OCI-LY7 (cell line): ENCODE measurements at regions not wholly inside any gene's neighbourhood (a gene's known extent, or its start where the extent isn't known, plus 50 kb on each side); places are given as distances from the start of the nearest gene placed in this dataset.

ENCODE experiments used
- BruUV-seq: library from RNA; stranded (reverse); fragments of 400-500 nt; replicated peaks from 2 replicates; lab custom pipeline; 2021; lab: Mats Ljungman, UMichigan
- CTCF ChIA-PET: fragments of 300-600 bp; sonication (Branson Sonifier 250); formaldehyde crosslinking; loops from one replicate; lab custom pipeline; 2022; ENCODE audit warnings: antibody characterized with exemption; ENCODE audit not compliant: unreplicated experiment; lab: Charles Lee
- POLR2A ChIA-PET: fragments of 300-600 bp; sonication (Branson Sonifier 250); formaldehyde crosslinking; loops from one replicate; lab custom pipeline; 2022; ENCODE audit warnings: antibody characterized with exemption; lab: Charles Lee
- DNase-seq: peaks from one replicate; pipeline ENCODE4 v3.0.0-alpha.2; 2015; ENCODE audit warnings: low spot score
- H2AFZ ChIP-seq: fragments of 200-600 bp; sonication (generic), shearing (Covaris generic); 2 replicates; pipeline ENCODE4 v1.6.1; 2014; ENCODE audit warnings: mild to moderate bottlenecking, antibody characterized with exemption, low read length, moderate library complexity
- H3K27ac ChIP-seq: fragments of 200-600 bp; sonication (generic); 2 replicates; pipeline ENCODE4 v1.5.1; 2014; ENCODE audit warnings: mixed run types, low read depth, mild to moderate bottlenecking, moderate library complexity, low read length, inconsistent platforms; ENCODE audit not compliant: poor library complexity, severe bottlenecking
- H3K36me3 ChIP-seq: fragments of 200-600 bp; sonication (generic); 2 replicates; pipeline ENCODE4 v1.6.1; 2014; ENCODE audit warnings: mild to moderate bottlenecking, antibody characterized with exemption, low read length, moderate library complexity, mixed read lengths; ENCODE audit not compliant: insufficient read depth
- H3K4me1 ChIP-seq: fragments of 200-600 bp; sonication (generic); 2 replicates; pipeline ENCODE4 v1.5.1; 2014; ENCODE audit warnings: mild to moderate bottlenecking, low read length; ENCODE audit not compliant: insufficient read depth, poor library complexity, severe bottlenecking
- H3K4me2 ChIP-seq: fragments of 200-600 bp; sonication (generic); 2 replicates; pipeline ENCODE4 v1.6.1; 2014; ENCODE audit warnings: mild to moderate bottlenecking, low read length
- H3K4me3 ChIP-seq: fragments of 200-600 bp; sonication (generic); 2 replicates; pipeline ENCODE4 v1.5.1; 2014; ENCODE audit warnings: mild to moderate bottlenecking, low read depth, low read length; ENCODE audit not compliant: poor library complexity, severe bottlenecking
- H3K79me2 ChIP-seq: fragments of 200-600 bp; sonication (generic); 2 replicates; pipeline ENCODE4 v1.6.1; 2016; ENCODE audit warnings: low read depth, mild to moderate bottlenecking, low read length, moderate library complexity, mixed read lengths; ENCODE audit not compliant: insufficient read depth
- H3K9me2 ChIP-seq: fragments of 200-600 bp; sonication (generic); 2 replicates; pipeline ENCODE4 v1.6.1; 2016; ENCODE audit warnings: mild to moderate bottlenecking, low read length, mixed read lengths; ENCODE audit not compliant: insufficient read depth
- H3K9me3 ChIP-seq: fragments of 200-600 bp; sonication (generic); 2 replicates; pipeline ENCODE4 v1.6.1; 2014; ENCODE audit warnings: mild to moderate bottlenecking, mixed run types, low read length, mixed read lengths
- H4K20me1 ChIP-seq: fragments of 200-600 bp; sonication (generic); 2 replicates; pipeline ENCODE4 v1.6.1; 2014; ENCODE audit warnings: mild to moderate bottlenecking, antibody characterized with exemption, low read length, moderate library complexity, mixed read lengths; ENCODE audit not compliant: insufficient read depth
- EZH2phosphoT487 ChIP-seq: fragments of 200-600 bp; sonication (generic); IDR thresholded peaks from 2 replicates; pipeline ENCODE4 v1.6.1; 2018; ENCODE audit warnings: low read depth, borderline replicate concordance, mild to moderate bottlenecking, mixed run types, antibody characterized with exemption, low read length, moderate library complexity, mixed read lengths
- intact Hi-C: fragments of 100-400 bp; cut with micrococcal nuclease; formaldehyde crosslinking; loops from one replicate; pipeline ENCODE4 v1.10.0; 2022; ENCODE audit not compliant: unreplicated experiment
- TF ChIP-seq, protein P1 (sequence below): fragments of 200-600 bp; sonication (generic); conservative IDR thresholded peaks from 2 replicates; pipeline ENCODE4 v1.5.1; 2014; ENCODE audit warnings: mild to moderate bottlenecking, antibody characterized with exemption, low read length, moderate library complexity, mixed read lengths

GRCh38 chr11:112509300-112509699 lies 248.6 kb upstream of the PLET1 start:
- Histone ChIP-seq H3K4me2 (no peak overlapping the region), H3K9me2 (no peaks in the 10 kb centered on the region), H4K20me1 (no peaks in the 10 kb centered on the region), H3K4me3 (no peak overlapping the region), H3K4me1 (no peaks in the 10 kb centered on the region), H2AFZ (no peak overlapping the region), H3K79me2 (no peaks in the 10 kb centered on the region), H3K27ac (no peak overlapping the region), H3K36me3 (no peaks in the 10 kb centered on the region), H3K9me3 (no peaks in the 10 kb centered on the region)
- no TSS peak for BruUV-seq
- TF ChIP-seq, protein P1, sequence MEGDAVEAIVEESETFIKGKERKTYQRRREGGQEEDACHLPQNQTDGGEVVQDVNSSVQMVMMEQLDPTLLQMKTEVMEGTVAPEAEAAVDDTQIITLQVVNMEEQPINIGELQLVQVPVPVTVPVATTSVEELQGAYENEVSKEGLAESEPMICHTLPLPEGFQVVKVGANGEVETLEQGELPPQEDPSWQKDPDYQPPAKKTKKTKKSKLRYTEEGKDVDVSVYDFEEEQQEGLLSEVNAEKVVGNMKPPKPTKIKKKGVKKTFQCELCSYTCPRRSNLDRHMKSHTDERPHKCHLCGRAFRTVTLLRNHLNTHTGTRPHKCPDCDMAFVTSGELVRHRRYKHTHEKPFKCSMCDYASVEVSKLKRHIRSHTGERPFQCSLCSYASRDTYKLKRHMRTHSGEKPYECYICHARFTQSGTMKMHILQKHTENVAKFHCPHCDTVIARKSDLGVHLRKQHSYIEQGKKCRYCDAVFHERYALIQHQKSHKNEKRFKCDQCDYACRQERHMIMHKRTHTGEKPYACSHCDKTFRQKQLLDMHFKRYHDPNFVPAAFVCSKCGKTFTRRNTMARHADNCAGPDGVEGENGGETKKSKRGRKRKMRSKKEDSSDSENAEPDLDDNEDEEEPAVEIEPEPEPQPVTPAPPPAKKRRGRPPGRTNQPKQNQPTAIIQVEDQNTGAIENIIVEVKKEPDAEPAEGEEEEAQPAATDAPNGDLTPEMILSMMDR: no peak
- no peak for TF ChIP-seq EZH2phosphoT487
- POLR2A ChIA-PET: no interaction called here
- CTCF ChIA-PET: no interaction called here
- no peak for DNase-seq
- intact Hi-C loops: no loop called here

DNA sequence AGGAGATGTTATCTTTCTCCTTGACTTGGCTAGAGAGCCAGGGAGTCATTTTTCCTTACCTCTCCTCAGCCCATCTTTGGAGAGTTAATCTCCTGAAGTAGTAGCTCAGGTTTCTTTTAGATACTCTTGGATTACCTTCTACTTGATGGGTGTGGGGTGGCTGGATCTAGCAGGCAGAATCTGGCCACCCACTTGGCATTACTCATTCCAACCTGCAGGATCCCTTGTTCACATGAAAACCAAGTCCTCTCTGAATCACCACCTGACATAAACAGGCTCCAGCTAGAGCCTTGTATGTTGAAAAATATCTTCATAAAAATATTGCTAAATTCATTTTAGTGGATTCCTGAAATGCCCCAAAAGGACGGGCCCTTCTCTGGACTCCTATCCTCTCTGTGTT lies 250.6 kb upstream of the PLET1 start:
- H3K4me1 ChIP-seq: no peaks in the 10 kb centered on the region
- POLR2A ChIA-PET: no interaction called here

DNA sequence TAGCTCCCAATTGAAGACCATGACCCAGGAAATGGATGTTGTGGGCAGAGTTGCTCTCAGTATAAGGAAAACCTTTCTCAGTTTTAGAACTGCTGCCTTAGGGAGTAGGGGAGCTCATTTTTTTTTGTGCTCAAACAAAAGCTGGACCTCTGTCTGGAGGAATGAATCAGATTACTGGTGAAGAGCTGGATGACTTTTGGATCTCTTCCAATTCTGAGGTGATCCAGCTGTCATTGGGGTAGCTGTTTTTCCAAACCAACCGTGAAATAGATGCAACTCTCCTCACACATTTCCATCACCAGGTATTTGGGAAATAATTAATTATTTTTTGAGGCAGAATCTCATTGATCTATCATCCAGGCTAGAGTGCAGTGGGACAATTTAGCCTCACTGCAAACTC lies 251.3 kb upstream of the PLET1 start:
- CTCF ChIA-PET: no interaction called here
- H3K4me2 ChIP-seq: no peak overlapping the region
- intact Hi-C loops: no loop called here
- BruUV-seq: no TSS peak
- no peaks in the 10 kb centered on the region for H3K36me3 ChIP-seq
- no peaks in the 10 kb centered on the region for H4K20me1 ChIP-seq
- no peaks in the 10 kb centered on the region for H3K4me1 ChIP-seq
- no peak overlapping the region for H3K27ac ChIP-seq
- H2AFZ ChIP-seq: no peak overlapping the region
- TF ChIP-seq EZH2phosphoT487: no peak
- TF ChIP-seq, protein P1: no peak
- no peaks in the 10 kb centered on the region for H3K79me2 ChIP-seq
- POLR2A ChIA-PET: no interaction called here
- DNase-seq: no peak
- no peak overlapping the region for H3K4me3 ChIP-seq
- no peaks in the 10 kb centered on the region for H3K9me3 ChIP-seq
- H3K9me2 ChIP-seq: no peaks in the 10 kb centered on the region

More for the DNA sequence above, 250.6 kb upstream of the PLET1 start:
- H3K79me2 ChIP-seq: no peaks in the 10 kb centered on the region
- no peak for DNase-seq
- H3K36me3 ChIP-seq: no peaks in the 10 kb centered on the region
- H2AFZ ChIP-seq: no peak overlapping the region
- intact Hi-C loops: no loop called here
- H3K4me2 ChIP-seq: no peak overlapping the region
- H4K20me1 ChIP-seq: no peaks in the 10 kb centered on the region
- H3K27ac ChIP-seq: no peak overlapping the region
- H3K4me3 ChIP-seq: no peak overlapping the region
- no peaks in the 10 kb centered on the region for H3K9me2 ChIP-seq
- no TSS peak for BruUV-seq
- CTCF ChIA-PET: no interaction called here
- no peak for TF ChIP-seq EZH2phosphoT487
- TF ChIP-seq, protein P1: no peak
- no peaks in the 10 kb centered on the region for H3K9me3 ChIP-seq
